GM23248 (cell line): ENCODE measurements at regions not wholly inside any gene's neighbourhood (a gene's known extent, or its start where the extent isn't known, plus 50 kb on each side); places are given as distances from the start of the nearest gene placed in this dataset.

Experiments used
- EZH2 ChIP-seq: fragments of 200-600 bp; sonication (generic); IDR thresholded peaks from 2 replicates; pipeline ENCODE4 v1.6.1; 2018; ENCODE audit warnings: antibody characterized with exemption, mild to moderate bottlenecking; ENCODE audit not compliant: insufficient read depth, poor library complexity, severe bottlenecking
- EZH2phosphoT487 ChIP-seq: fragments of 200-600 bp; sonication (generic); IDR thresholded peaks from 2 replicates; pipeline ENCODE4 v1.6.1; 2018; ENCODE audit warnings: antibody characterized with exemption, moderate library complexity, mild to moderate bottlenecking, low read depth; ENCODE audit not compliant: insufficient read depth

DNA sequence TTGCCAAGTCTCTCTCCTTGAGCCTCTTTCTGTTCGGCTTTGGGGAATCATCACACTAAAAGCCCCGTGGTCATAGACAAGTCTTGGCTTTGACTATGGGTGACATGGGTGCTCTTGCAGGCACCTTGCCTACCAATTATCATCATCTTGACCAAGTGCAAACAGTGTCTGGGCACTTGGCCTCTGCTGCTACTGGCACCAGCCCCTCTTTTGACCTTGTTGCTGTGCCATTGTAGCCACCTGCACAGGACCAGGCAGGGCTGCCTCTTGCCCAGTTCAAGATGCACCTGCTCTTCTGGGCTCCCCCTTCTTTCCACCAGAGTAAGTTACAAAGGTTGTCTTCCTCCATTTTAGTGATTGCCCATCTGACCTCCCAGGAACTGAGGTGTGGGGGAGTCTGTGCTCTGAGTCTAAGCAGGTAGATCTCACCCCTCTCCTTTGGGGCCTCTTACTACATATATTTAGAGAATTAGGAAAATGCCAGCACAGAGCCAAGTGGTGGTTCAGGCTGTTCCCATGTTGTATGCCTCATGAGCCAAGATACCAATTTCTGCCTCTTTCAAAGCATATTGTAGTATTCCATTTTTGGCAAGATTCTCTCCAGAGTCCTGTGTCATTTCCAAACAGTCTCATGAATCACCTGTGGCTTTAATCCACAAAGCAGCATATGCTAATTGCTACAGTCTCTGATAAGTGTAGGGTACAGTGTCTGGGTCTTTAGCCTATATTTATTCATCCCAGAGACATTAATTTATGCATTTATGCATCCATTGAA, 142.9 kb upstream of the DAP start:
- TF ChIP-seq EZH2 (no peak), EZH2phosphoT487 (no peak)
